GM10266 (cell line): ENCODE measurements at regions not wholly inside any gene's neighbourhood (a gene's known extent, or its start where the extent isn't known, plus 50 kb on each side); places are given as distances from the start of the nearest gene placed in this dataset.

Experiments
- DNase-seq: peaks from one replicate; pipeline ENCODE4 v3.0.0; 2012; ENCODE audit errors: extremely low spot score
- CTCF ChIP-seq: IDR thresholded peaks from 2 replicates; pipeline ENCODE4 v1.5.1; 2012; ENCODE audit warnings: mild to moderate bottlenecking, low read depth; ENCODE audit not compliant: control insufficient read depth, insufficient read depth; ENCODE audit errors: missing control alignments

GRCh38 chr10:22477334-22478287 lies 132.3 kb downstream of the SPAG6 start:
- DNase-seq, result no peak
- no peak for TF ChIP-seq CTCF

DNA sequence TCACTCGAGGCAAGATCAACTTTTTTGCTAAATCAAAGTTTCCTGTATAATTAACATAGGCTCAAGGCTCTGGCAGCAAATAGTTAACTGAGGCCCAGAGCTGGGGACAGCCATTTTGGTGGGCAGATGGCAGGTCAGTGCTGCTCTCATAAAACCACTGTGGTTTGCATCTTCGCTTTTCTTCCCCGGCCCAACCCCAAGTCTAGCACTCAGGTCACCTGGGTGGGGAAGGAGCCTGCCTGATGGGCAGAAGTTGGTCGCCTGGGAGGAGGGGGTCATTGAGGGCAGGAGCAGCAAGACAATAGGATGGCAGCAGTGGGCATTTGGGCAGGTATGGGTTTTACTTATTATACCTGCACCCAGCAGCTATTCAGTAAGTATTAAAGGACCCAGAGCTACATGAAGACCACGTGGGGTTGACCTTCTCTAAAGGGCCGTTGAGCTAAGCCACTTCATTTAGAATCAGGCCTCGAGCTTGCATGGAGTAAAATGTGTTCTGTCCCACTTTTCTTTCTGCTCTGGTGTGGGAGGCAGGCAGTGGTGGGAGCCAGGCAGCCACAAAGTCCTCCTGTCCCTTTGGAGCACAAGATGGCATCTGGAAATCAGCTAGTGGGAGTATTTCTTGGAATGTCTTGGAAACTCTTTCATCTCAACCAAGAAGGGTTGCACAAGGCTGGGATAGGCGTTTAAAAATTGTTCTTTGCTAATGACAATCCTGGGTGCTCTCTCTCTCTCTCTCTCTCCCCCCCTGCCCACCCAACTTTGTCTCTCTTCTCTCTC lies 133.4 kb downstream of the SPAG6 start:
- TF ChIP-seq CTCF, result no peak
- no peak for DNase-seq

GRCh38 chr10:22479419-22479818 lies 134.1 kb downstream of the SPAG6 start:
- no peak for DNase-seq
- TF ChIP-seq CTCF, result no peak

GRCh38 chr10:22481106-22481505 lies 135.8 kb downstream of the SPAG6 start:
- DNase-seq, result no peak
- TF ChIP-seq CTCF, result no peak

DNA sequence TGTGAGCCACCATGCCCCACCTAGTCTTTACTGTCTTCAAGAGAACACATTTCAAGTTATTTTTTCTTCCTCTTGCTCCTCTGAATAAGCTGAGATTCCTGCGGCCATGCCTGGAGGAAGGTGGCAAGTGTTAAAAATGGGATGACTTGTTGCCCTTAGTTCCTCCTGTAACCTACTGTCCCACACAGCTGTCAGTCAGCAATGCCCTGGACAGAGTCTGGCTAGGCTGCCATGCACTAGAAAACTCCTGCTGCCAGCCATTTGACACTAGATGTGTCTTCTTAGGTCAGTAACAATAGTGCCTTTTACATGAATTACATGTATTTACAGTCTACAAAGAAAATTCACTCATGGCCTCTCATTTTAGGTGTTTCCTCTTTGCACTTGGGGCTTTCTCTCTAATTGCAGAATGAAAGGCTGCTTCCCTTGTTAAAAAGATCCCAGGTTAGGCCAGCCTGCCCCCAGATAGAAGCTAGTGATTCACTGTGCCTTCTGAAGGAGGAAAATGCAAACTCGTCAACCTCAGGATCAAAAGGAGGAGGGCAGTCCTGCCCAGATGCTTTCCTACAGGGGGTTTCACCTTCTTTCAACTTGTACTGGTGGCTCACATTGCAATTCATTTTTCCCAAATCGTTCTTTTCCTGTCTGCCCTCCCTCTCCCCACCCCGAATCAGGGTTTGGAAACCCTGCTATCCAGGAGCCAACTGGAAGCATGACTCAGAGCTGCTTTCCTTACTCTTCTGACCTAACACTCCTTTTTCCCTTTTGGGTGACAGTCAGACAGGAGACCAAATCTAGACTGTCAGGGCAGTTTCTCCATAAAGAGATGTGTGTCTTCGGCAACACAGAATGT lies 136.6 kb downstream of the SPAG6 start:
- no peak for DNase-seq
- TF ChIP-seq CTCF, result no peak

GRCh38 chr10:22483132-22483531 lies 137.8 kb downstream of the SPAG6 start:
- no peak for DNase-seq
- TF ChIP-seq CTCF, result no peak
